GM12878 (cell line): ENCODE measurements at regions not wholly inside any gene's neighbourhood (a gene's known extent, or its start where the extent isn't known, plus 50 kb on each side); places are given as distances from the start of the nearest gene placed in this dataset.

ENCODE experiments used
- ATAC-seq: fragments of 200-7000 bp; cut with Tn5 transposase; 3 replicates; pipeline ENCODE4 v1.9.1; 2020; ENCODE audit warnings: mild to moderate bottlenecking, moderate library complexity
- BruUV-seq: library from RNA; stranded (reverse); fragments of 400-500 nt; replicated peaks from 2 replicates; lab custom pipeline; 2021; lab: Mats Ljungman, UMichigan
- CTCF ChIA-PET: fragments of 300-600 bp; sonication (Branson Sonifier 250); formaldehyde crosslinking; extraction: SDS; loops from one replicate; lab custom pipeline; 2021; ENCODE audit warnings: inconsistent platforms; lab: Yijun Ruan, JAX
- POLR2A ChIA-PET: fragments of 350-600 bp; formaldehyde crosslinking; extraction: SDS; loops from one replicate; lab custom pipeline; 2021; ENCODE audit warnings: inconsistent platforms; lab: Charles Lee
- RAD21 ChIA-PET: fragments of 300-600 bp; sonication (Branson Sonifier 250); formaldehyde crosslinking; loops from one replicate; lab custom pipeline; 2023; ENCODE audit warnings: antibody characterized with exemption; ENCODE audit not compliant: unreplicated experiment; lab: Charles Lee
- SMC1A ChIA-PET: fragments of 300-600 bp; sonication (Branson Sonifier 250); formaldehyde crosslinking; loops from one replicate; lab custom pipeline; 2023; ENCODE audit not compliant: unreplicated experiment, uncharacterized antibody; lab: Charles Lee
- DNase-seq: peaks from one replicate; pipeline ENCODE4 v3.0.0-alpha.2; 2011; ENCODE audit warnings: low read depth, low spot score
- FAIRE-seq: peaks from 3 replicates; lab custom pipeline; 2011; peaks lifted over from hg19 to GRCh38; lab: Jason Lieb, UNC
- H2AFZ ChIP-seq: 2 replicates; pipeline ENCODE4 v1.6.0; 2011; ENCODE audit warnings: low read depth, low read length, control low read depth; ENCODE audit not compliant: control insufficient read depth
- H3K27ac ChIP-seq: 2 replicates; pipeline ENCODE4 v1.5.1; 2011; ENCODE audit warnings: control low read depth; ENCODE audit not compliant: control insufficient read depth, insufficient read depth
- H3K27me3 ChIP-seq, 2 experiments: replicated peaks in 1 of 2; 2 replicates each; pipeline versions ENCODE4 v1.6.0 to v1.6.1; 2011; ENCODE audit warnings: low read length in 1 of 2; ENCODE audit not compliant: control insufficient read depth in 2 of 2, insufficient read depth in 2 of 2
- H3K36me3 ChIP-seq, 2 experiments: 2 replicates each; pipeline ENCODE4 v1.5.1; 2011; ENCODE audit warnings: low read length in 1 of 2; ENCODE audit not compliant: control insufficient read depth in 2 of 2, insufficient read depth in 2 of 2
- H3K4me1 ChIP-seq: 2 replicates; pipeline ENCODE4 v1.6.1; 2011; ENCODE audit warnings: mild to moderate bottlenecking, low read length, moderate library complexity, mixed read lengths; ENCODE audit not compliant: control insufficient read depth, insufficient read depth
- H3K4me2 ChIP-seq: 2 replicates; pipeline ENCODE4 v1.6.0; 2011; ENCODE audit warnings: control low read depth; ENCODE audit not compliant: control insufficient read depth, insufficient read depth
- H3K4me3 ChIP-seq: fragments of 200-600 bp; sonication (generic); 2 replicates; pipeline ENCODE4 v1.5.1; 2016
- H3K79me2 ChIP-seq: 2 replicates; pipeline ENCODE4 v1.6.0; 2011; ENCODE audit warnings: low read length; ENCODE audit not compliant: control insufficient read depth, insufficient read depth
- H3K9ac ChIP-seq: 2 replicates; pipeline ENCODE4 v1.8.0; 2011; ENCODE audit warnings: low read length, control low read depth, mixed read lengths; ENCODE audit not compliant: control insufficient read depth, insufficient read depth
- H3K9me3 ChIP-seq: replicated peaks from 3 replicates; pipeline ENCODE4 v1.5.1; 2011; ENCODE audit warnings: mild to moderate bottlenecking, low read length; ENCODE audit not compliant: control insufficient read depth, insufficient read depth
- H4K20me1 ChIP-seq: 2 replicates; pipeline ENCODE4 v1.6.0; 2011; ENCODE audit not compliant: control insufficient read depth, insufficient read depth
- CHD2 ChIP-seq: IDR thresholded peaks from 2 replicates; pipeline ENCODE4 v1.6.1; 2011; ENCODE audit warnings: low read depth, low read length, improper control_type of control experiment, borderline replicate concordance
- HDAC6 ChIP-seq: fragments of 200-600 bp; sonication (generic); IDR thresholded peaks from one replicate; pipeline ENCODE4 v1.8.0; 2017; ENCODE audit warnings: antibody characterized with exemption; ENCODE audit not compliant: unreplicated experiment
- JUND ChIP-seq: IDR thresholded peaks from 2 replicates; pipeline ENCODE4 v1.6.1; 2012; ENCODE audit warnings: low read depth, mild to moderate bottlenecking, low read length, improper control_type of control experiment, moderate library complexity
- MEF2B ChIP-seq: fragments of 450-650 bp; IDR thresholded peaks from 2 replicates; pipeline ENCODE4 v1.6.1; 2018; ENCODE audit warnings: mild to moderate bottlenecking, moderate library complexity; ENCODE audit not compliant: partially characterized antibody, poor library complexity, severe bottlenecking
- NFXL1 ChIP-seq: fragments of 450-650 bp; IDR thresholded peaks from 2 replicates; pipeline ENCODE4 v1.6.1; 2017; ENCODE audit warnings: antibody characterized with exemption, mild to moderate bottlenecking, borderline replicate concordance
- NFYB ChIP-seq: IDR thresholded peaks from 2 replicates; pipeline ENCODE4 v1.6.1; 2011; ENCODE audit warnings: low read depth, mild to moderate bottlenecking, low read length, improper control_type of control experiment, moderate library complexity; ENCODE audit not compliant: insufficient read depth
- SUZ12 ChIP-seq: fragments of 200-600 bp; sonication (generic); IDR thresholded peaks from one replicate; pipeline ENCODE4 v1.6.1; 2018; ENCODE audit warnings: antibody characterized with exemption, mild to moderate bottlenecking; ENCODE audit not compliant: unreplicated experiment
- ZBTB33 ChIP-seq: fragments of 450-650 bp; IDR thresholded peaks from 2 replicates; pipeline ENCODE4 v1.6.1; 2017; ENCODE audit warnings: mild to moderate bottlenecking
- ZNF207 ChIP-seq: fragments of 450-650 bp; IDR thresholded peaks from 2 replicates; pipeline ENCODE4 v1.6.1; 2014; ENCODE audit warnings: antibody characterized with exemption, mild to moderate bottlenecking, borderline replicate concordance
- ZNF384 ChIP-seq: IDR thresholded peaks from 2 replicates; pipeline ENCODE4 v1.6.1; 2012; ENCODE audit warnings: low read depth, mild to moderate bottlenecking, low read length, improper control_type of control experiment, borderline replicate concordance
- ZNF687 ChIP-seq: fragments of 450-650 bp; IDR thresholded peaks from 2 replicates; pipeline ENCODE4 v1.6.1; 2017; ENCODE audit warnings: mild to moderate bottlenecking, moderate library complexity
- WGBS: methylation state at CpG from one replicate; pipeline ENCODE4 v1.1.6; 2016; ENCODE audit warnings: low lambda C conversion rate; ENCODE audit not compliant: insufficient replicate concordance, insufficient coverage; ENCODE audit errors: missing lambda C conversion rate; 5-methylcytosine and 5-hydroxymethylcytosine counted together
- in situ Hi-C: fragments of 300-500 bp; cut with MboI; formaldehyde crosslinking; loops from 9 replicates; pipeline ENCODE4 v1.14.3; 2018; ENCODE audit warnings: mixed read lengths
- intact Hi-C: fragments of 100-400 bp; cut with micrococcal nuclease; formaldehyde crosslinking; loops from one replicate; pipeline ENCODE4 v1.14.2; 2022; ENCODE audit not compliant: unreplicated experiment
- TF ChIP-seq, protein P1 (sequence below): fragments of 450-650 bp; IDR thresholded peaks from 2 replicates; pipeline ENCODE4 v1.6.1; 2014; ENCODE audit warnings: mild to moderate bottlenecking

- Histone ChIP-seq H3K9me3 (no peaks in the 10 kb centered on the region; the same call in 2 of the 3 replicates), H3K4me3 (no peak overlapping the region), H3K36me3 (no peaks in the 10 kb centered on the region), H3K27ac (no peak overlapping the region), H3K79me2 (no peaks in the 10 kb centered on the region)
- DNase-seq = no peak
- intact Hi-C loops = no loop called here
- 29% methylated on average over 2 of the region's 2 CpGs for WGBS
- BruUV-seq = no TSS peak
- TF ChIP-seq ZNF384 = no peak
- no peak for TF ChIP-seq HDAC6
- no peak for TF ChIP-seq CHD2
- no peak for TF ChIP-seq JUND
- no peak for TF ChIP-seq NFXL1
- TF ChIP-seq ZNF207 = no peak
- TF ChIP-seq, protein P1, sequence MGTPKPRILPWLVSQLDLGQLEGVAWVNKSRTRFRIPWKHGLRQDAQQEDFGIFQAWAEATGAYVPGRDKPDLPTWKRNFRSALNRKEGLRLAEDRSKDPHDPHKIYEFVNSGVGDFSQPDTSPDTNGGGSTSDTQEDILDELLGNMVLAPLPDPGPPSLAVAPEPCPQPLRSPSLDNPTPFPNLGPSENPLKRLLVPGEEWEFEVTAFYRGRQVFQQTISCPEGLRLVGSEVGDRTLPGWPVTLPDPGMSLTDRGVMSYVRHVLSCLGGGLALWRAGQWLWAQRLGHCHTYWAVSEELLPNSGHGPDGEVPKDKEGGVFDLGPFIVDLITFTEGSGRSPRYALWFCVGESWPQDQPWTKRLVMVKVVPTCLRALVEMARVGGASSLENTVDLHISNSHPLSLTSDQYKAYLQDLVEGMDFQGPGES = no peak
- no peak for TF ChIP-seq NFYB
- no peak for TF ChIP-seq ZNF687
- TF ChIP-seq ZBTB33 = no peak
- TF ChIP-seq SUZ12 = no peak
- no peak for TF ChIP-seq MEF2B
- TF ChIP-seq, all 136 proteins: peak for 0
- ChIA-PET CTCF (no interaction called here), RAD21 (no interaction called here), POLR2A (no interaction called here), SMC1A (interaction anchor here (1.3 kb wide), 1 partner anchor 36 kb away, joined by 4 read pairs; no protein-coding TSS in a partner anchor)
- no peaks in the 10 kb centered on the region for H4K20me1 ChIP-seq
- no peak overlapping the region for H3K9ac ChIP-seq
- peaks cover 4 to 5% of the 10 kb centered on the region in 2 experiments; a peak in 1 of 4 replicates for H3K27me3 ChIP-seq
- no peaks in the 10 kb centered on the region for H3K4me1 ChIP-seq
- ATAC-seq = no peak
- H3K4me2 ChIP-seq = no peak overlapping the region
- in situ Hi-C loops = no loop called here
- H2AFZ ChIP-seq = no peak overlapping the region
- no peak for FAIRE-seq
Measured at GRCh38 chr14:96633096-96633495, 130.9 kb downstream of the PAPOLA start.
